Breast epithelium (tissue), 4 donors: ENCODE measurements at regions not wholly inside any gene's neighbourhood (a gene's known extent, or its start where the extent isn't known, plus 50 kb on each side); places are given as distances from the start of the nearest gene placed in this dataset.

Experiments
- DNase-seq, 2 donors: peaks; one replicate each; pipeline ENCODE4 v3.0.0-alpha.2; 2019; ENCODE audit warnings: low spot score in 2 of 2
- H3K27ac ChIP-seq, 2 donors: fragments of 200-600 bp; sonication (generic) in 1 of 2; one replicate each; pipeline ENCODE4 v1.5.1; 2016 to 2019; ENCODE audit warnings: mild to moderate bottlenecking in 1 of 2
- H3K27me3 ChIP-seq, 2 donors: fragments of 200-600 bp; sonication (generic) in 1 of 2; one replicate each; pipeline versions ENCODE4 v1.5.1 to v1.6.0; 2017 to 2019; ENCODE audit warnings: control low read depth in 1 of 2, mild to moderate bottlenecking in 1 of 2
- H3K36me3 ChIP-seq: fragments of 200-600 bp; one replicate; pipeline ENCODE4 v1.5.1; 2019
- H3K4me1 ChIP-seq, 2 donors: fragments of 200-600 bp; sonication (generic); one replicate each; pipeline ENCODE4 v1.5.1; 2016 to 2019; ENCODE audit warnings: control low read depth in 1 of 2
- H3K4me3 ChIP-seq, 3 donors: fragments of 200-600 bp; sonication (generic); 1 replicate in 2 of 3; 2 replicates in 1 of 3; pipeline ENCODE4 v1.5.1; 2016 to 2019; ENCODE audit warnings: mild to moderate bottlenecking in 3 of 3, moderate library complexity in 2 of 3
- H3K9me3 ChIP-seq, 2 donors: fragments of 200-600 bp; sonication (generic) in 1 of 2; one replicate each; pipeline ENCODE4 v1.5.1; 2016 to 2019; ENCODE audit warnings: control low read depth in 1 of 2
- CTCF ChIP-seq, 3 donors: fragments of 450-650 bp; IDR thresholded peaks; one replicate each; pipeline ENCODE4 v1.5.1; 2016 to 2017; ENCODE audit warnings: antibody characterized with exemption in 3 of 3, mild to moderate bottlenecking in 3 of 3, moderate library complexity in 3 of 3
- POLR2A ChIP-seq: fragments of 450-650 bp; IDR thresholded peaks from one replicate; pipeline ENCODE4 v1.6.1; 2016; ENCODE audit warnings: antibody characterized with exemption, mild to moderate bottlenecking, moderate library complexity
- POLR2AphosphoS5 ChIP-seq, 3 donors: sonication (generic); formaldehyde crosslinking; IDR thresholded peaks; one replicate each; pipeline ENCODE4 v1.6.1; 2017; ENCODE audit warnings: antibody characterized with exemption in 3 of 3
- intact Hi-C: fragments of 100-400 bp; cut with DNase I; formaldehyde crosslinking; loops from one replicate; pipeline ENCODE4 v1.15.1; 2023; ENCODE audit warnings: low total_unique reads

- TF ChIP-seq CTCF (IDR thresholded peaks at IDR 0.05) (no peak), POLR2A (no peak), POLR2AphosphoS5 (IDR thresholded peaks at IDR 0.05) (no peak)
- no peak overlapping the region for H3K27ac ChIP-seq
These were observed 630.0 kb upstream of the MBL2 start for GRCh38 chr10:53402594-53402993.

GRCh38 chr10:53401536-53401935 is 629.0 kb upstream of the MBL2 start:
- intact Hi-C loops: no loop called here
- H3K4me1 ChIP-seq: no peaks in the 10 kb centered on the region
- no peak for TF ChIP-seq CTCF (IDR thresholded peaks at IDR 0.05)
- no peak for TF ChIP-seq POLR2AphosphoS5 (IDR thresholded peaks at IDR 0.05)
- no peak for TF ChIP-seq POLR2A
- H3K27me3 ChIP-seq: no peaks in the 10 kb centered on the region
- no peaks in the 10 kb centered on the region for H3K36me3 ChIP-seq
- H3K9me3 ChIP-seq: peaks cover 3 to 6% of the 10 kb centered on the region in 2 donors
- H3K4me3 ChIP-seq: no peak overlapping the region
- H3K27ac ChIP-seq: no peak overlapping the region
- DNase-seq: no peak

More at GRCh38 chr10:53402594-53402993, 630.0 kb upstream of the MBL2 start:
- no peaks in the 10 kb centered on the region for H3K27me3 ChIP-seq
- no peak for DNase-seq
- intact Hi-C loops: no loop called here
- H3K9me3 ChIP-seq: peaks cover 0 to 6% of the 10 kb centered on the region in 2 donors
- no peak overlapping the region for H3K4me3 ChIP-seq
- no peaks in the 10 kb centered on the region for H3K36me3 ChIP-seq
- H3K4me1 ChIP-seq: no peaks in the 10 kb centered on the region

- intact Hi-C loops: no loop called here
- no peaks in the 10 kb centered on the region for H3K27me3 ChIP-seq
- no peak for DNase-seq
- H3K9me3 ChIP-seq: peaks cover 8 to 29% of the 10 kb centered on the region in 2 donors
- H3K4me3 ChIP-seq: no peak overlapping the region
- no peak for TF ChIP-seq POLR2A
- TF ChIP-seq CTCF (IDR thresholded peaks at IDR 0.05): no peak
- no peak for TF ChIP-seq POLR2AphosphoS5 (IDR thresholded peaks at IDR 0.05)
- no peaks in the 10 kb centered on the region for H3K4me1 ChIP-seq
- no peaks in the 10 kb centered on the region for H3K36me3 ChIP-seq
- H3K27ac ChIP-seq: no peak overlapping the region
These were observed 624.3 kb upstream of the MBL2 start for GRCh38 chr10:53396876-53397275.

- intact Hi-C loops: no loop called here
- no peaks in the 10 kb centered on the region for H3K27me3 ChIP-seq
- no peaks in the 10 kb centered on the region for H3K4me1 ChIP-seq
- no peak for TF ChIP-seq POLR2AphosphoS5 (IDR thresholded peaks at IDR 0.05)
- TF ChIP-seq CTCF (IDR thresholded peaks at IDR 0.05): no peak
- no peak for TF ChIP-seq POLR2A
- H3K9me3 ChIP-seq: peaks cover 8 to 23% of the 10 kb centered on the region in 2 donors
- H3K4me3 ChIP-seq: no peak overlapping the region
- no peaks in the 10 kb centered on the region for H3K36me3 ChIP-seq
- H3K27ac ChIP-seq: no peak overlapping the region
- DNase-seq: no peak
These were observed 622.9 kb upstream of the MBL2 start for GRCh38 chr10:53395449-53395848.

GRCh38 chr10:53387562-53387961 is 615.0 kb upstream of the MBL2 start:
- intact Hi-C loops: loop anchor here (5.0 kb wide), 1 partner anchor 360 kb away; no protein-coding TSS in a partner anchor
- Histone ChIP-seq H3K4me3 (no peak overlapping the region), H3K4me1 (no peaks in the 10 kb centered on the region), H3K36me3 (no peaks in the 10 kb centered on the region), H3K27me3 (no peaks in the 10 kb centered on the region), H3K9me3 (no peaks in the 10 kb centered on the region), H3K27ac (no peak overlapping the region)
- TF ChIP-seq POLR2AphosphoS5 (IDR thresholded peaks at IDR 0.05) (no peak), POLR2A (no peak), CTCF (IDR thresholded peaks at IDR 0.05) (no peak)
- DNase-seq: no peak
